NT2/D1 (cell line): ENCODE measurements at regions not wholly inside any gene's neighbourhood (a gene's known extent, or its start where the extent isn't known, plus 50 kb on each side); places are given as distances from the start of the nearest gene placed in this dataset.

Experiments used
- DNase-seq: peaks from one replicate; pipeline ENCODE4 v3.0.0-alpha.2; 2011; ENCODE audit warnings: low read depth, low spot score
- H3K27me3 ChIP-seq: 2 replicates; pipeline ENCODE4 v1.6.0; 2011; ENCODE audit warnings: mild to moderate bottlenecking; ENCODE audit not compliant: insufficient read length, insufficient read depth
- H3K36me3 ChIP-seq: 2 replicates; pipeline ENCODE4 v1.6.1; 2011; ENCODE audit warnings: mild to moderate bottlenecking, low read length, mixed read lengths; ENCODE audit not compliant: insufficient read depth, insufficient read length
- H3K4me1 ChIP-seq: 2 replicates; pipeline ENCODE4 v1.5.1; 2011; ENCODE audit not compliant: insufficient read depth, insufficient read length
- H3K4me3 ChIP-seq: 2 replicates; pipeline ENCODE4 v1.5.1; 2011; ENCODE audit warnings: low read depth; ENCODE audit not compliant: insufficient read length
- H3K9ac ChIP-seq: 2 replicates; pipeline ENCODE4 v1.6.0; 2011; ENCODE audit warnings: low read depth; ENCODE audit not compliant: insufficient read length
- H3K9me3 ChIP-seq: 2 replicates; pipeline ENCODE4 v1.5.1; 2011; ENCODE audit warnings: mild to moderate bottlenecking, low read length; ENCODE audit not compliant: insufficient read depth
- SUZ12 ChIP-seq: IDR thresholded peaks from 2 replicates; pipeline ENCODE4 v1.6.1; 2011; ENCODE audit not compliant: insufficient read length, insufficient read depth; ENCODE audit errors: extremely low read depth
- YY1 ChIP-seq: IDR thresholded peaks from 2 replicates; pipeline ENCODE4 v1.6.1; 2011; ENCODE audit not compliant: insufficient read length, insufficient read depth
- ZNF274 ChIP-seq: IDR thresholded peaks from 2 replicates; pipeline ENCODE4 v1.6.1; 2011; ENCODE audit warnings: mild to moderate bottlenecking, low read depth, low read length

GRCh38 chr3:127520993-127521392, 69.5 kb downstream of the TPRA1 start:
- Histone ChIP-seq H3K36me3 (no peaks in the 10 kb centered on the region), H3K4me1 (peaks cover 5% of the 10 kb centered on the region), H3K27me3 (no peaks in the 10 kb centered on the region), H3K9me3 (0 out of 2 replicates have a peak, but pooled peaks cover 4% of the 10 kb centered on the region), H3K9ac (no peak overlapping the region), H3K4me3 (no peak overlapping the region)
- no peak for DNase-seq
- TF ChIP-seq ZNF274 = no peak

DNA sequence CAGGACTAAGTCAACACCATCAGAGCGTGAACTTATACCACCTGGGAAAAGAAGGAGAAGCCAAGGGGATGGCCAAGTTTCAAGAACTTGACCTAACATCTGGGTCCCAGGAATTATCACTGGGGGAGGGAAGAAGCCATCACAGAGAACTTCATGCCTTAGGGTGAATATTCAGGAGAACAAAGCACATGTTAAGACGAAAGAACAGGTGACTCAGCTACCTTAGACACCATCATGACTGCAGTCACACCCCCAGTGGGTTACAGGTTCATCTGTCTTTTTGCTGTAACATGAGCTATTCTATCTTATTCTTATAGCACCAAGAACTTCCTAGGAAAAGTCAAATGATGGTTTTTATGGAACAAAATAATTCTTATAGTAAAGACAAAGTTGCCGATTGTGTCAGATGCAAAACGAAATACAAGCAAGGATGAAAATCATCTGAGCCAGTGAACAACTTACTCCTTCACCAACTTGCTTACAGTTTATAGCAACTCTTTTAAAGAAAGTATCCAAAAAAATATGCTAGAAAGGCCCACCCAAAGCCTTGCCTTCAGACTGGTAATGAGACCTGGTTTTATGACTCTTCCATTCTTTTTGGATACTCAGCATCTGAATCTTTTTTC, 72.0 kb downstream of the TPRA1 start:
- Histone ChIP-seq H3K9me3 (0 out of 2 replicates have a peak, but pooled peaks cover 4% of the 10 kb centered on the region), H3K4me3 (no peak overlapping the region), H3K4me1 (no peaks in the 10 kb centered on the region), H3K9ac (no peak overlapping the region), H3K27me3 (no peaks in the 10 kb centered on the region), H3K36me3 (no peaks in the 10 kb centered on the region)
- TF ChIP-seq ZNF274 (no peak), YY1 (no peak)
- no peak for DNase-seq

DNA sequence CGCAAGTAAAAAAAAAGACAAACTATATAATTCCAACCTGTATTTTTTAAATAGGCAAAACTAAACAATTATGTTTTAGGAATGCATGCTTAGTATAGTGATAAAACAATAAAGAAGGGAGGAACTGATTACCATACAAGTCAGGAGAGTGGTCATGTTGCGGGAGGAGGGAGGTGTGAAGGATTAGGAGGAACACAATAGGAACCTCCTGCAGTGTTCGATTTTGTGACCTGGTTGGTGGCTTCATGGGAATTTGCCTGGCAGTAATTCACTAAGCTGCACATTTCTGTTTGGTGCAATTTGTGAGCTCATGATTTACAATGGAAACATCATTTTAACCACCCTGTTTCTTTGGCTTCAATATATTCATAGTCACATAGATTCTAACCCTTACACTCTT, 78.3 kb downstream of the TPRA1 start:
- TF ChIP-seq YY1 (no peak), ZNF274 (no peak), SUZ12 (no peak)
- no peak for DNase-seq
- Histone ChIP-seq H3K4me3 (no peak overlapping the region), H3K27me3 (no peaks in the 10 kb centered on the region), H3K9ac (no peak overlapping the region), H3K9me3 (no peaks in the 10 kb centered on the region), H3K36me3 (no peaks in the 10 kb centered on the region), H3K4me1 (peaks cover 3% of the 10 kb centered on the region)

- no peaks in the 10 kb centered on the region for H3K36me3 ChIP-seq
- H3K4me1 ChIP-seq = no peaks in the 10 kb centered on the region
- H3K27me3 ChIP-seq = no peaks in the 10 kb centered on the region
- H3K9ac ChIP-seq = no peak overlapping the region
- no peak for DNase-seq
- no peak overlapping the region for H3K4me3 ChIP-seq
- peaks cover 54% of the 10 kb centered on the region for H3K9me3 ChIP-seq
- no peak for TF ChIP-seq YY1
- no peak for TF ChIP-seq ZNF274
- no peak for TF ChIP-seq SUZ12
These were observed 89.4 kb downstream of the TPRA1 start for GRCh38 chr3:127501177-127501576.

DNA sequence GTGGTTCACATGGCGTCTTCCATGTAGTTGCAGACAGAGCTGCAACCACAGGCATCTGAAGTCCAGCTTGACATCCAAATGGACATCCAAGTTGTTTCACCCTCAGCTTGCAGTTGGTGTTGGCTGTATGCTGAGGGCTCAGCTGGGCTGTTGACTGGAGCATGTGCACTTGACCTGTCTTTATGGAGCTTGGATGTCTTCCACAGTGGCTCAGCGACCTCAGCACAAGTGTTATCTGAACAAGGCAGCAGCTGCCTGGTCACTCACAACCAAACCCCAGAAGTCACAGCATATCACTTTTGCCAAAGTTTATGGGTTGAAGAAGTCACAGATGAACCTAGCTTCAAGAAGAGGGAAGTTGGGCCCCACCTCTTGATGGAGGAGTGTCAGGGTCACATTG, 92.9 kb downstream of the TPRA1 start:
- Histone ChIP-seq H3K27me3 (no peaks in the 10 kb centered on the region), H3K4me3 (no peak overlapping the region), H3K9ac (no peak overlapping the region), H3K36me3 (no peaks in the 10 kb centered on the region), H3K9me3 (peaks cover 76% of the 10 kb centered on the region), H3K4me1 (peaks cover 5% of the 10 kb centered on the region)
- DNase-seq = no peak
- TF ChIP-seq ZNF274 = no peak
- no peak for TF ChIP-seq SUZ12
- TF ChIP-seq YY1 = no peak

- Histone ChIP-seq H3K36me3 (no peaks in the 10 kb centered on the region), H3K4me1 (peaks cover 5% of the 10 kb centered on the region), H3K9ac (no peak overlapping the region), H3K9me3 (peaks cover 76% of the 10 kb centered on the region), H3K4me3 (no peak overlapping the region), H3K27me3 (no peaks in the 10 kb centered on the region)
- no peak for TF ChIP-seq SUZ12
- no peak for TF ChIP-seq YY1
- TF ChIP-seq ZNF274 = no peak
- no peak for DNase-seq
These were observed 93.4 kb downstream of the TPRA1 start for GRCh38 chr3:127497166-127497565.

- Histone ChIP-seq H3K9me3 (peaks cover 71% of the 10 kb centered on the region), H3K4me3 (no peak overlapping the region)
- no peak for DNase-seq
These were observed 94.5 kb downstream of the TPRA1 start for GRCh38 chr3:127495821-127496655.

More at GRCh38 chr3:127495821-127496655, 94.5 kb downstream of the TPRA1 start:
- Histone ChIP-seq H3K9ac (no peak overlapping the region), H3K36me3 (no peaks in the 10 kb centered on the region), H3K27me3 (no peaks in the 10 kb centered on the region), H3K4me1 (peaks cover 5% of the 10 kb centered on the region)
- no peak for TF ChIP-seq ZNF274
- no peak for TF ChIP-seq YY1
- TF ChIP-seq SUZ12 = no peak
